Spleen (tissue), 11 donors: ENCODE measurements at regions not wholly inside any gene's neighbourhood (a gene's known extent, or its start where the extent isn't known, plus 50 kb on each side); places are given as distances from the start of the nearest gene placed in this dataset.

Experiments used
- DNase-seq: peaks from one replicate; pipeline ENCODE4 v3.0.0-alpha.2; 2020
- H3K27ac ChIP-seq, 8 donors: fragments of 200-600 bp; sonication (generic) in 7 of 8; 1 replicate in 4 of 8; 2 replicates in 4 of 8; pipeline versions ENCODE4 v1.5.0 to v1.8.0; 2016 to 2021; ENCODE audit warnings: inconsistent platforms in 4 of 8, mild to moderate bottlenecking in 4 of 8, moderate library complexity in 1 of 8
- H3K27me3 ChIP-seq, 7 donors: fragments of 200-600 bp; sonication (generic) in 6 of 7; replicated peaks in 1 of 7; 1 replicate in 4 of 7; 2 replicates in 3 of 7; pipeline versions ENCODE4 v1.5.0 to v1.8.0; 2016 to 2021; ENCODE audit warnings: inconsistent platforms in 3 of 7, mild to moderate bottlenecking in 1 of 7
- H3K36me3 ChIP-seq, 6 donors: fragments of 200-600 bp; sonication (generic) in 5 of 6; 1 replicate in 4 of 6; 2 replicates in 2 of 6; pipeline versions ENCODE4 v1.5.0 to v1.8.0; 2016 to 2021; ENCODE audit warnings: inconsistent platforms in 2 of 6
- H3K4me1 ChIP-seq, 6 donors: fragments of 200-600 bp; sonication (generic) in 5 of 6; 1 replicate in 3 of 6; 2 replicates in 3 of 6; pipeline versions ENCODE4 v1.5.0 to v1.8.0; 2016 to 2021; ENCODE audit warnings: inconsistent platforms in 3 of 6
- H3K4me3 ChIP-seq, 8 donors: fragments of 200-600 bp; sonication (generic) in 7 of 8; 1 replicate in 4 of 8; 2 replicates in 4 of 8; pipeline versions ENCODE4 v1.5.0 to v1.8.0; 2016 to 2021; ENCODE audit warnings: inconsistent platforms in 4 of 8, mild to moderate bottlenecking in 4 of 8, moderate library complexity in 2 of 8
- H3K9me3 ChIP-seq, 8 donors: fragments of 200-600 bp; sonication (generic) in 7 of 8; 1 replicate in 4 of 8; 2 replicates in 4 of 8; pipeline versions ENCODE4 v1.5.0 to v1.8.0; 2016 to 2021; ENCODE audit warnings: inconsistent platforms in 4 of 8
- POLR2A ChIP-seq, 3 donors: fragments of 450-650 bp; IDR thresholded peaks; one replicate each; pipeline ENCODE4 v1.5.1; 2017; ENCODE audit warnings: antibody characterized with exemption in 3 of 3, mild to moderate bottlenecking in 1 of 3
- POLR2AphosphoS5 ChIP-seq, 3 donors: sonication (generic); formaldehyde crosslinking; IDR thresholded peaks; one replicate each; pipeline ENCODE4 v1.5.1; 2017; ENCODE audit warnings: antibody characterized with exemption in 3 of 3
- WGBS, 5 donors: extraction: QIAGEN DNeasy Blood & Tissue Kit in 3 of 5; methylation state at CpG; one replicate each; pipeline versions ENCODE4 v1.1.5 to v1.1.7; 2013 to 2018; 5-methylcytosine and 5-hydroxymethylcytosine counted together
- intact Hi-C: fragments of 100-400 bp; cut with DNase I; formaldehyde crosslinking; loops from one replicate; pipeline ENCODE4 v1.15.0; 2023; ENCODE audit warnings: low total_unique reads
- TF ChIP-seq, protein P1 (sequence below), 11 experiments: fragments of 200-600 bp in 7 of 11; fragments of 450-650 bp in 4 of 11; sonication (generic) in 4 of 11; IDR thresholded peaks in 8 of 11; conservative IDR thresholded peaks in 3 of 11; 1 replicate in 7 of 11; 2 replicates in 4 of 11; pipeline versions ENCODE4 v1.4.0 to v1.8.0; 2016 to 2021; ENCODE audit warnings: antibody characterized with exemption in 11 of 11, inconsistent platforms in 4 of 11, mild to moderate bottlenecking in 1 of 11
- donor health status: healthy with polysubstance abuse.
- donor health status: DM: no; HTN: no; CAD: no; lungs with moderate emphysema.
- donor health status: DM: no; HTN: no; CAD: no.
- donor health status: Bipolar disorder and iron deficiency.
- donor health status: healthy.
- donor health status: DM: no; HTN: no; CAD: no.
- donor health status: DM: yes; HTN: yes; CAD: no.

DNA sequence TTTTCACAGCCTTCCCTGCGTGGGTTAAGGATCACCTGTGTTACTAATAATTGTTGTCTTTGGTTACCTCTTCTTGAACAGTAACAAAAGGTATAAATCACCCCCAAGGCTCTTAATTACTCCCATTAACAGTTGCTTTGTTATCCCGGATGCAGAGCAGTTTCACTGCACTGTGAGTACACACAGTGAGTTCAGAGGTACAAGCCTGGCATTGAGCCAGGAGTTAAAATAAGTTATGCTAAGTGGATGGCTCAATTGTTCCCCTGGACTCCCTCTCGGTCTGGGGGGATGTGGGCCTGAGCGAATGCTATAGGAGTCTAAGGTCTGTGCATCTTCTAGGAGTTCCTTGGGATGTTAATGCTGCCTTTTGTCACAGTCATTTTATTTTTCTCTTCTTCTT lies 258.3 kb downstream of the ATG4C start:
- Histone ChIP-seq H3K36me3 (no peaks in the 10 kb centered on the region), H3K27me3 (no peaks in the 10 kb centered on the region), H3K9me3 (no peaks in the 10 kb centered on the region), H3K4me3 (no peak overlapping the region), H3K4me1 (no peaks in the 10 kb centered on the region), H3K27ac (no peak overlapping the region)
- DNase-seq: no peak
- 47 to 62% (median 49%) methylated on average over 4 of the region's 4 CpGs for WGBS, 5 donors
- intact Hi-C loops: no loop called here
- TF ChIP-seq, protein P1, sequence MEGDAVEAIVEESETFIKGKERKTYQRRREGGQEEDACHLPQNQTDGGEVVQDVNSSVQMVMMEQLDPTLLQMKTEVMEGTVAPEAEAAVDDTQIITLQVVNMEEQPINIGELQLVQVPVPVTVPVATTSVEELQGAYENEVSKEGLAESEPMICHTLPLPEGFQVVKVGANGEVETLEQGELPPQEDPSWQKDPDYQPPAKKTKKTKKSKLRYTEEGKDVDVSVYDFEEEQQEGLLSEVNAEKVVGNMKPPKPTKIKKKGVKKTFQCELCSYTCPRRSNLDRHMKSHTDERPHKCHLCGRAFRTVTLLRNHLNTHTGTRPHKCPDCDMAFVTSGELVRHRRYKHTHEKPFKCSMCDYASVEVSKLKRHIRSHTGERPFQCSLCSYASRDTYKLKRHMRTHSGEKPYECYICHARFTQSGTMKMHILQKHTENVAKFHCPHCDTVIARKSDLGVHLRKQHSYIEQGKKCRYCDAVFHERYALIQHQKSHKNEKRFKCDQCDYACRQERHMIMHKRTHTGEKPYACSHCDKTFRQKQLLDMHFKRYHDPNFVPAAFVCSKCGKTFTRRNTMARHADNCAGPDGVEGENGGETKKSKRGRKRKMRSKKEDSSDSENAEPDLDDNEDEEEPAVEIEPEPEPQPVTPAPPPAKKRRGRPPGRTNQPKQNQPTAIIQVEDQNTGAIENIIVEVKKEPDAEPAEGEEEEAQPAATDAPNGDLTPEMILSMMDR (IDR thresholded peaks at IDR 0.05 in 8 of 11, conservative IDR thresholded peaks at IDR 0.05 in 3 of 11): no peak
- TF ChIP-seq POLR2AphosphoS5 (IDR thresholded peaks at IDR 0.05): no peak

DNA sequence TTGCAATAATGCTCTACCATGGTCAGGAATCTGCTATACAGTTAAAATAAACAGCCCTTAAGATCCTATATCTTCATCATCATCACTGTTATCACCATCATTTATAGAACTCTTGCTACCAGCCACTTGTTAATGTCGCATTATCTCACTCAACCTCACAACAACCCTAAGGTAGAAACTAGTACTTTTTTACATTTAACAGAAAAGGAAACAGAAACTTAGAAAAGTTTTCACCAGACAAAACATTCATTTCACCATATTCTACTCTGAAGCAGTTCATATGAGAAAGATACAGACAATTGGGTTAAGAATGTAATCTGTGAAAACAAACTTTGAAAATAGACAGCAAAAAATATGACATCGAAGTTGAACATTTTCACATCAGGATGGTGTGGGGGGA lies 262.6 kb downstream of the ATG4C start:
- Histone ChIP-seq H3K27ac (no peak overlapping the region), H3K27me3 (peaks cover 0 to 6% (median 0%) of the 10 kb centered on the region in 7 donors), H3K9me3 (no peaks in the 10 kb centered on the region), H3K4me3 (no peak overlapping the region), H3K4me1 (no peaks in the 10 kb centered on the region), H3K36me3 (no peaks in the 10 kb centered on the region)
- intact Hi-C loops: no loop called here
- TF ChIP-seq, protein P1 (IDR thresholded peaks at IDR 0.05 in 8 of 11, conservative IDR thresholded peaks at IDR 0.05 in 3 of 11): no peak
- TF ChIP-seq POLR2AphosphoS5 (IDR thresholded peaks at IDR 0.05) (no peak), POLR2A (IDR thresholded peaks at IDR 0.05) (no peak)
- 80 to 90% (median 88%) methylated on average over 2 of the region's 2 CpGs for WGBS, 5 donors
- no peak for DNase-seq

DNA sequence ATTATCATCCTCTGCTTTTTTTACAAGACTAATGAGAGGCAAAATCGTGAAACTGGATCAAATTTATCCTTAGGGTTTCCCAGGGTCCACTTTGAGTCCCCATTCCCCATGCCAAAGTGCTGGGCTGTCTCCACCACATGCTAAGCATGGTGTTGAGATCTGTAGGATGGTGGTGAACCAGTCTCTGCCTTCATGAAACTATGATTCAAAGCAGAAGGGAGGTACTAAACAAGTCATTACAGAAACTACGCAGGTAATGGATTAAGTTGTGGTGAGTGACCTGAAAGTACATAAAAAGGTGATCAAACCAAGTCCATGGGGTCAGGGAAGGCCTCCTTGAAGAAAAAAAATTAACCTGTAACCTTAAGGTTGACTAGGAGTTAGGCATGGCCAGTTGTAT lies 265.2 kb downstream of the ATG4C start:
- DNase-seq: no peak
- Histone ChIP-seq H3K4me1 (no peaks in the 10 kb centered on the region), H3K4me3 (no peak overlapping the region), H3K27ac (no peak overlapping the region), H3K27me3 (peaks cover 0 to 6% (median 0%) of the 10 kb centered on the region in 7 donors), H3K9me3 (no peaks in the 10 kb centered on the region), H3K36me3 (no peaks in the 10 kb centered on the region)
- intact Hi-C loops: no loop called here
- TF ChIP-seq POLR2AphosphoS5 (IDR thresholded peaks at IDR 0.05) (no peak), POLR2A (IDR thresholded peaks at IDR 0.05) (no peak)
- TF ChIP-seq, protein P1 (IDR thresholded peaks at IDR 0.05 in 8 of 11, conservative IDR thresholded peaks at IDR 0.05 in 3 of 11): no peak
- 42 to 74% (median 64%) methylated on average over 2 of the region's 2 CpGs for WGBS, 5 donors

DNA sequence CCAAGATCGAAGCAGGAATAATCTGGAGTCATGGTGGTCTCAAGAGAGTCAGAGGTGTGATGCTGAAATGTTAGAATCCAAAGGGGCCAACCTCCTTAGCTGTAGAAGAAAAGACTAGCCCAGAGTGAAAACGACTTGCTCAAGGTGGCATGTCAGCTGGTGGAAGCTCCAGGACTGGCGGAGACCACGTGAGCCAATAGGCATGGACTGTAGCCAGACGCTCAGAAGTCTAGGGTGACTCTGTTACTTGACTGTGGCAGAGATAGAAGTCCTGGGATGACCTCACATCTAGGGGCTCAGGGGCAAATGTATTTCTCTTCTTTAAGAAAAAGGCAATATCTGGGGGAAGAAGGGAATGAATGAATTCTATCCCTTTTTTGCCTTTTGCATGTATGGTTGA lies 267.4 kb downstream of the ATG4C start:
- intact Hi-C loops: no loop called here
- WGBS, 5 donors: 73 to 85% (median 82%) methylated on average over 5 of the region's 5 CpGs
- H3K4me3 ChIP-seq: no peak overlapping the region
- no peaks in the 10 kb centered on the region for H3K4me1 ChIP-seq
- TF ChIP-seq, protein P1 (IDR thresholded peaks at IDR 0.05 in 8 of 11, conservative IDR thresholded peaks at IDR 0.05 in 3 of 11): no peak
- TF ChIP-seq POLR2AphosphoS5 (IDR thresholded peaks at IDR 0.05) (no peak), POLR2A (IDR thresholded peaks at IDR 0.05) (no peak)
- H3K9me3 ChIP-seq: no peaks in the 10 kb centered on the region
- no peaks in the 10 kb centered on the region for H3K36me3 ChIP-seq
- H3K27me3 ChIP-seq: peaks cover 0 to 17% (median 0%) of the 10 kb centered on the region in 7 donors
- no peak for DNase-seq
- no peak overlapping the region for H3K27ac ChIP-seq
